HG03280 (cell line): ENCODE measurements at regions not wholly inside any gene's neighbourhood (a gene's known extent, or its start where the extent isn't known, plus 50 kb on each side); places are given as distances from the start of the nearest gene placed in this dataset.

Experiments
- ATAC-seq: cut with Tn5 transposase; IDR thresholded peaks from one replicate; pipeline ENCODE4 v1.9.1; 2021; ENCODE audit warnings: mild to moderate bottlenecking, moderate library complexity; ENCODE audit not compliant: unreplicated experiment

DNA sequence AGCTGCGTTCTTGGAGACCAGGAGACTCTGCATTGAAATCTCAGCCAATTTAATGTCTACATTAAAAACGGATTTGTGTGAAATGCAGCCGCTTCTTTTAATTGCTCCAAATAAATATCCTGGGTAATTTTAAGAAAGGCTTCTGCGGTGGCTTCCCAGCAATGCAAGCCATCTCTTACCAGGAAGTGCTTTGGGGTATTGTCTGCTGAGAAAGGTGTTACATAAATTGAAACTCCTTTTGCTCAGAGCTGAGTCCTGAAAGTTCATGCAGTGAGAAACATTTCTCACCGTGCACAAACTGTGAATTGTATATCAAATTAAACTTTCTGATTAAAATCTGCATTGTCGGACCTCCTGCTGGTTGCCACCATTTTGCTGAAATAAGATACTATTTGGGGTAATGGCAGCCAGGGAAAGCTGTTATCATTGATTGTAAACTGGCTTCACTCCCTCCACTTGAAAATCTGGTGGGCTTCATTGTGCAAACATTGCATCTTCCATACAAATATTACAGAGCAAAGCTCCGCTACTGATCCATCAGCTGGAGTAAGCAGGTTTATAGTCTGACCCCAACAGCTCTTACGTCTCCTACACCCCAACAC lies 59.5 kb downstream of the ZIC5 start:
- ATAC-seq: no peak

DNA sequence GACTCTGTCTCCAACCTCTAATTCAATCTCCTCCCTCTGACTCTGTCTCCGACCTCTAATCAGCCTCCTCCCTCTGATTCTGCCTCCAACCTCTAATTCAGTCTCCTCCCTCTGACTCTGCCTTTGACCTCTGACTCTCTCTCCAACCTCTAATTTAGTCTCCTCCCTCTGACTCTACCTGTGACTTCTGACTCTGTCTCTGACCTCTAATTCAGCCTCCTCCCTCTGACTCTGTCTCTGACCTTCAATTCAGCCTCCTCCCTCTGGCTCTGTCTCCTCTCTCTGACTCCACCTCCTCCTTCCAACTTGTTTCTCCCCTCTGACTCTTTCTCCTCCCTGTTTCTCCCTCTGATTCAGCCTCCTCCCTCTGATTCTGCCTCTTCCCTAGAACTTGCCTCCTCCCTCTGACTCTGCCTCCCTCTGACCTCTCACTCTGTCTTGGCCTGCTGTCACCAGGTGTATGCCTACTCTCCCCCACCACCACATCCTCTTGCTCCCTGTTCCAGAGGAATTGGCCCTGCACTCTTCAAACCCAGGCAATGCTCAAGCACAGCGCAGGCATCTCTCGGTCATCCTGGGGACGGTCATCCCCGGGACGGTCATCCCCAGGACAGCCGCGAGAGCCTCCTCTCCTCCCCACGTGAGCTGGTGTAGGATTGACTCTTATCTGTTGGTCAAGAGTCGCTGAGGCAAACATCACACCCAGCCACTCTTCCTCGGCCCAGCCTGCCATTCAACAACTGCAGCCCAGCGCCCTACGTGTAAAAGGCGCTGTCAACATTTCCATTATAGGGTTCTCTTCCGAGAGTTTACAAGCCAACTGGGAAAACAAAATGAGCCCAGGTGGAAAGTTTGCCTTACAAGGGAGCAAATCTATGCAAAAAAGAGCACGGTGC lies 60.2 kb downstream of the ZIC5 start:
- no peak for ATAC-seq

DNA sequence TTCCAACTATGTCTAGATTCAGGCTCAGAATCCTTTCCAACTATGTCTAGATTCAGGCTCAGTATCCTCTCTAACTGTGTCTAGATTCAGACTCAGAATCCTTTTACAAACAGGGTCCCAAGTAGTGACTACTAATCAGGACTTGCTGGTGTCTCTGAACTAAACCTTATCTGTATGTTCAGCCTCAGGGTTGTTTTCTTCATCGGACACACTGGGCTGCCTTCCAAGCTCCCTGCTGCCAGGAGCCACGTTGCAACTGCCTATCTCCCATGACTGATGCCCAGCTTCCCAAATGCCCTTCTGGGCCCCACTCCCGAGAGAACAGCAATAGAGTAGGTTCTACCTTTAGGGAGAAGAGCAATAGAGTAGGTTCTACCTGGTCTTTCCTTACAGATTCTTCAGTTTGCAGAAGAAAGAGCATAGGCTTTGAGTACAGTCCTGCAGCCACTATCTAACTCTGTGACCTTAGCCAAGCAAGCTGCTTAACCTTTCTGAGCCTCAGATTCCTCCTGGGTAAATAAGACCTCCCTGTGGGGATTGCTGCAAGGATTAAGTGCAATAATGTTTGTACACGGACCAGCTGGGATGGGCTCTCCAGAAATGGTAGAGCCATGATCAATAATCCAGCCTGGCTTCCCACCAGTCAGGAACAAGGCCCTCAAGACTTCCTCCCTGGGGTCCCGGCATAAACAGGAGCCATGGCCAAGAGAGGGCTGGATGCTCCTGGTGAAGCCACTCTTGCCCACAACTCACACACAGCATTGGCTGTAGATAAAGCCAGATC lies 61.5 kb downstream of the ZIC5 start:
- ATAC-seq: no peak

DNA sequence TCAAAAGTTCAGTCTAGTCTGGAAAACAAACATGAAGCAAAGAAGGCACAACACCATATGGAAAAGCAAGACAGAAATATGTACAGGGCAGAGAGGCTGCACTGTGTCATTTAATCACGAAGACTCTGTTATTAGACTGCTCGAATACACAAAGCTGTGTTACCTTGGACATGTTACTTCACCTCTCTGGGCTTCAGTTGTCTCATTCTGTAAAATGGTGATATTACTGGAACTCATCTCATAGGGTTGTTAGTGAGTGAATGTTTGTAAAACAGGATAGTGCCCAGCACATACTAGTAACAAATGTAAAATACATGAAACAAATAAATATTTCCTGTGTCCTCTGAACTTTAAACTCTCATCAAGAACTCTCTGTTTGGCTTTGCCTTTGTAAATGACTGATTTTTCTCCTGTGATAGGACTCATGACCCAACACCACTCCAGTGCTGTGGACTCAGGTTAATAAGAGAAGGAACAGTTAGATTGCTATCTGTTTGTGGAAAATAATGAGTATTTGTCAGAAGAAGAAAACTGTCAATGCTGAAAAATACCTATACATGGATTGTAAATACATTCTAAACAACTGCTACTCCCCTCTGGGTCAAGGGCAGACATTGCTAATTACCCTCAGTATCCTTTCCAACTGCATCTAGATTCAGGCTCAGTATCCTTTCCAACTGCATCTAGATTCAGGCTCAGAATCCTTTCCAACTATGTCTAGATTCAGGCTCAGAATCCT lies 62.3 kb downstream of the ZIC5 start:
- ATAC-seq: no peak

DNA sequence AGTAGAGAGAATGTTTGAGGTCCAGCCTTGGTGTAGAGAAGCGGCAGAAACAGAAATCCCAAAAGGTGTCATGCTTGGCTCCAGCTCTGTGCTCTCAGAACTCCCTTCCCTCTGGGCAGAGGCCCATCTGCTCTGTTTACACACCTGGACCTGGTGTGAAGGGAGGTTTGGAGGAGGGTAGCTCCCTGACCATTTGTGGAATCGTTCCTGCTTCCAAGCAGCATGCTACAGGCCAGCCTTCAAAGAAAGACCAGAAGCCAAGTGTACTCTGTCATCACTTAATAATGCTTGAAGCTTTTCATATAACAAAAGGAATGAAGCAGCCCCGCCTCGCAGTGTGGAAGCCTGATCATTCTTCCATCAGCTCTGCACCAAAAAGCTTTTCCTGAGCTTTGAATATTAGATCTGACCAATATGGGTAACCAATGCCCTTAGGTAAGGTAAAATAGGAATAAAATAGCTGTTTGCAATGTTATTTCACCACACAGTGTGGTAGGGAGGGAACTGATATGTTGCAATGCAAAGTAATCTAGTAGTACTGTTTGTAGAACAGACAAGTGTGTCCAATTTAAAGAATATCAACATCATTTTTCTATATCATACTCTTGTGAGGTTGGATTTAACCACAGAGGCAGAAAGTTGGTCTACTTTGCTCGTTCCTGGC lies 63.3 kb downstream of the ZIC5 start:
- no peak for ATAC-seq

DNA sequence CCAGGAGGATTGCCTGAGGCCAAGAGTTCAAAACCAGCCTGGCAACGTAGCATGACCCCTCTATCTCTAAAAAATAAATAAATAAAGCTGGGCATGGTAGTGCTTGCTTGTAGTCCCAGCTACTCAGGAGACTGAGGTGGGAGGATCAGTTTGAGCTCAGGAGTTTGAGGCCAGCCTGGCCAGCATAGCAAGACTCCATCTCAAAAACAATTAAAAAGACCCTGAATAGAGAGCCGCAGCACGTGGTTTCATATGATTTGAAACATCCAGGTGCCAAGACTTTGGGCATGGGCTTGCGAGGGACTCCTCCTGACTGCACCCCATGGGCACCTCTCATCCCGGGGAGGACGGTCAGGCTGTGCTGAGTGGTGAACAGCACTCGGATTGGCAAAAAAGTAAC lies 63.9 kb downstream of the ZIC5 start:
- ATAC-seq: no peak

DNA sequence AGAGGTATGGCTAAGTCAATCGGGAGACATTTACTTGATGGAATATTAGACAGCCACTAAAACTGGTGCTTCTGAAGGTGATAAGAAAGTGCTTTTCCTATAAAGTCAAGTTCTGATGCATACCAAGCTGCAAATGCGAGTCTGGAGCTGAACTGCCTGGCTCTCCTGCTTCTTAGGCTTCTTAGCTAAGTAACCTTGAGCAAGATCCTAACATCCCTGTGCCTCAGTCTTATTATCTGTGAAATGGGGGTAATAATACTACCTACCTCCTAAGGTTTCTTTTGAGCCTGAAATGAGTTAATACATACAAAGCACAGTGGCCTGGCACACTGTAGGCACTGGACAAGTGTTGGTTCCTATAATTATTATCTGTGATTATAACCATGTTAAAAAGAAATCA lies 64.5 kb downstream of the ZIC5 start:
- no peak for ATAC-seq

DNA sequence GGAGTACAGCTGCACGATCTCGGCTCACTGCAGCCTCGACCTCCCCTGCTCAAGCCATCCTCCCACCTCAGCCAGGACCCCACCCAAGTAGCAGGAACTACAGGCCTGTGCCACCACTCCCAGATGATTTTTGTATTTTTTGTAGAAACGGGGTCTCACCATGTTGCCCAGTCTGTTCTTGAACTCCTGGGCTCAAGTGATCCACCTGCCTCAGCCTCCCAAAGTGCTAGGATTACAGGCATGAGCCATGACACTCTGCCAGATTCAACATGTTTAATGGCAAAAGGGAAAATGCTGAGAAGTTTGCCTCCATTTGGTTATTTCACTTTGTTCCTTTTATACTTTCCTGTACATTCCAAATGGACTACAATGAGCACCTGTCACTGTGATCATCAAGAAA lies 65.8 kb downstream of the ZIC5 start:
- no peak for ATAC-seq

DNA sequence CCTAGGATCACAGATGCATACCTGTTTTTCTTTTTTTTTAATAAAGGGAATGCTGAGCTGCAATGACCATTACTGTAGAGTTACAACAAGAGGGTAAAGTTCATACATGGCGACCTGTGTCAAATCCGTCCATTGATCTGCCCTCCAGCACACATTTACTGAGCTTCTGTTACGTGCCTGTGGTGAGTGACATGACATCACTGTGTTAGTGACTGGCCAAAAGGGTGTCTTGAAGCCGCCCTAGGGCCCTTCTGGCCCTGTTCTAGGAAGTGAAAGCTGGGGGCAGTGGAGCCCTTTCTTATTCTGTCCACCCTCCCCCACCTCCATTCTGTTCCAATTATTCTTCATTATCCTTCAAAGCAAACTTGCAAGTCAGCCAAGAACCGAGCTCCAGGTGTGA lies 66.3 kb downstream of the ZIC5 start:
- ATAC-seq: no peak

DNA sequence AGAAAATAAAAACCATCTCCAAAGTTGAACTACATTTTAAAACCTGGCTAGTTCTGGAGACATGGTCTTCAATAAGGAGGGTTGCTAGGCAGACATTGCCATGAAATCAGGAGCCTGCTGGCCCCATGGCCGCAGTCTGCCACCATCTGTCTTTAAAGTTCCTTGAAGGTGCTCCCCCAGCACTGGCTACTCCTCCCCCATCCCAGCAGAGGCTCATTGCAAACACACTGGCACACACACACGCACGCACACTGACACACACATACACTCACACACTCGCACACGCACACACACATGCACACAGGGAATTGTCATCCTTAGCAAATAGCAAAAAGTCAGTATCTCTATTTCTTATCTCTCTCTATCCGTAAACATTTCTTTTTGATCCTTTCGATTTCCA lies 68.4 kb downstream of the ZIC5 start:
- no peak for ATAC-seq

DNA sequence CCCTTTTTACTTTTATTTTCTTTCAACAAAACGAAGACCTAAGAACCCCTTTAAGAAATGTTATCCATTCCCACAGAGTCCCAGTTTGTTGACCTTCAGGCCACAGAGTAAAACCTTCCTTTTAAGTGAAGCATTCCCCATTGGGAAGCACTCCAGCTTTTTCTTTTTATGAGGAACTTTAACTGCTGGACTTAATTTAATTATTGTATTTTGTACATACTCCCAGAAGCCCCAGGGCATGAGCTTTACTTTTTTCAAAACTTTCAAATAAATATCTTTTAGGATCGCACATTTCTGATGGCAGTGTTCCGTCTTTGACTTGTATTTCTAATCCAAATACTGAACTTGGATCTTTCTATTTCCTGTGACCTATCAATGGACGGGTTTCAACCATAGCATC lies 68.9 kb downstream of the ZIC5 start:
- no peak for ATAC-seq

DNA sequence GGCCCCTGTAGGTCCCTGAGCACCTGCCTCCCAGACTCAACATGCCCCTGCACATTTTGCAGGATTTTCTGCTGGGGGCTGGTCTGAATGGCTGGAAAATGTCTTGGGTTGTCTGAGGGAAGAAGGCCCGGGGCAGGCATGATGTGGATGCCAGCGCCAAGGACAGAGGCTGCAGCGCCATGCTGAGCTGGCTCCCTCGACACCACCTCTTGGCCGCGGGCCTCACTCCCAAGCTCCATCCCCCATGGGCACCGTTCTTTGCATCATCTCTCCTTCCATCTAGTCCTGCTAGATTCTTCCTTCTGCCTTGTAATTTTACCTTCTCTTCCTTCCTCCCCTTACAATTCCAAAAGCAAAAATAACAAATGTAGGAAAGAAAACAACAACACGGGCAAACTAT lies 70.6 kb downstream of the ZIC5 start:
- ATAC-seq: no peak

DNA sequence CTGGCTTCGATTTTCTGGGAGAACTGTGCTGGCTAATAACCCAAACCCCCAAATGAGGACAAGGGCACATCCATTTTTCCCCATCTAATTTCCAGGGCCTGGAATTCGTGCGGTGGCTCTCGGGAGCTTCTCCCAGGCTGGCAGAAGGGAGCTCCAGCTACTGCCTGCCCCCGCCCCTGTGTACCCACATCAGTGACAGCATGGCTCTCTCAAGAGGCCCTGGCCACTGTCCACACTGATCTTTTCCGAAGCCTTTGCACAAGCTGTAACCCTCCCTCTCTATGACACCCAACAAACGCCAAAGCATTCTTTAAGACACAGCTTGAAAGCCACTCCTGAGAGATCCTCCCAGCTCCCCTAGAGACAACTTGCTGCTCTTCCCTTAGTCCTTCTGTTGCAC lies 73.1 kb downstream of the ZIC5 start:
- no peak for ATAC-seq

DNA sequence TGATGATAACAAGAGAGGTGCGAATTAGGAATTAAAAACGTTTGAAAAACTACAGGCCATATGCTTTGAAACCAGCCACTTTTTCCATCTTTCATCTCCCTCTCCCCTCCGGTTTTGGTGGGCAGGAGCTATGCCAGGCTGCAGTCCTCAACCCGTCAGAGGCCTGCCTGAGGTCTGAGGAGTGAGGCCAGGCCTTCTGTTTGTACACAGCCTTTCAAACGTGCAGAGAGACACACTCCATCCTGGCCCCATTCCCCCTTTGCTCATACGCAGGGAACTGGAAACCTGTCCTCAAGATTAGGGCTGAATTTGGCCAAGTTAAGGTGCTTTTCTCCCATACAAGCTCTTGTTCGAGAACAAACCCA lies 74.5 kb downstream of the ZIC5 start:
- no peak for ATAC-seq

DNA sequence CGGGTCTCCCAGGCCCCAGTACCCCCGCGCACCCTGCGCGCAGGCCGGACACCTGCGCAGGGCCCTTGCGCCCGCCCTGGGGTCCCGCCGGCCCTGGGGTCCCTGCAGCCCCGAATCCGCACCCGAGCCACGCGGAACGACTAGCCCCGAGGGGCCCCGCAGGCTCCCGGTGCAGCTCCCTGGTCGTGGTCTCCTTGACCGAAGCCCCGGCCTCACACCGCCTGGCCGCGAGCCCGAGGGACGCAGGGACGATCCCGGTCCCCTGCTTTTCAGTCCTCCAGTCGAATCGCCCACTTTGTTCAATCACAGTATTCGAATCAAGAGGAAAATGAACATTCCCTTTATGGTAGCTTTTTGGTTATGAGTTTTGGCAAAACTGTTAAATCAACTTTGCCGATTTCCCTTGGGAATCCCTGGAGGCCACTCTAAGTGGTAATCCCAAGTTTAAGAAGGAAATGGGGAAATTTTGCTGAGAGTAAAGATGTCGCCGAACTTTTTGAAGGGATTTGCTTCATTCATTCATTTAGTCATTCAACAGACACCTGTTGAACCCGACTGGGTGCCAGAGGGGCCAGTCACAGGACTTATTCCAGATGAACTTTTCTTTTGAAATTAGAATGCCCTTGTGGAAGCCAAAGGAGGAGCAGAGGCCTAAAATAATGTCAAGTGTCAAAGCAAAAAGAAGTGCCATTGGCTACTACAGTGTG lies 75.0 kb downstream of the ZIC5 start:
- ATAC-seq: no peak

DNA sequence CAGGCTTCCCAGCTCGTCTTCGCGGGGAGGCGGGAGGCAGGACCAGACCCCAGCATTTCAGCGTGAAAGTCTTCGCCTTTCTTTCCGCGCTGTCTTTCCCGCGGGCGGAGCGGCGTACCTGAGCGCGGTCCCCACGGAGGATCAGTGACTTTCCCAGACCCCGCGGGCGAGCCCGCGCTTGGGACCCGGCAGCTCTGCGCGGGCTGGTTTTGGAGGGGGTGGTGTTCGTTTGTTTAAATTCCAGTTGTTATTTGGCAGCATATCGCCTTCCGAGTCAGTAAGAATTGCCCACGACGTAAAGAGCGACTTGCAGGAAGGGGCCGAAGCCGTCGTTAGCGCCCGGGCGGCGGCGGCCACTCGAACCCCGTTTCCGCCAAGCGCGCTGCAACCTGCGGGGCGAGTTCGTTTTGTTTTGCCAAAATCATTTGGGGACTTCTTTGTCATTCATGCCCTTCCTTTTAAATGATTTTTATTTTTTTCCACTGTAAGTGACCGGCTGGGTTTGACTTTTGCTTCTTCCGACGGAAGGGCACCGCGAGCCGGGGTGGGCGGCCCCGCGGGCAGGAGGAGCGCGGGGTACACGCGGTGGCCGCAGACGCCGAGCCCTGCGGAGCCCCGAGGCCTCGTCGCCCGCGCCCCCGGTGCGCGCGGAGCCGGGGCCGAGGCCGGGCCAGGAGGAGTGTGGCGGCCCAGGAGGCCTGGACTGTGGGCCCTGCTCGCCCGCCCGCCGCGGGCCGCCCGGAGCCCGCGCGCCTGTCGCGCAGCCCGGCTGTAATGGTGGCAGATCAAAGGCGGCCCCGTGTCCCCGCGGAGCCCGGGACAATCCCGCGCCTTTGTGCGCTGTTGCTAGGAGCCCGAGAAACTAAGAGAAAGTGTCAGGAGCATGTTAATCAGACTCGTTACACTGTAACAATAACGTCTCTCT lies 75.9 kb downstream of the ZIC5 start:
- ATAC-seq: no peak

DNA sequence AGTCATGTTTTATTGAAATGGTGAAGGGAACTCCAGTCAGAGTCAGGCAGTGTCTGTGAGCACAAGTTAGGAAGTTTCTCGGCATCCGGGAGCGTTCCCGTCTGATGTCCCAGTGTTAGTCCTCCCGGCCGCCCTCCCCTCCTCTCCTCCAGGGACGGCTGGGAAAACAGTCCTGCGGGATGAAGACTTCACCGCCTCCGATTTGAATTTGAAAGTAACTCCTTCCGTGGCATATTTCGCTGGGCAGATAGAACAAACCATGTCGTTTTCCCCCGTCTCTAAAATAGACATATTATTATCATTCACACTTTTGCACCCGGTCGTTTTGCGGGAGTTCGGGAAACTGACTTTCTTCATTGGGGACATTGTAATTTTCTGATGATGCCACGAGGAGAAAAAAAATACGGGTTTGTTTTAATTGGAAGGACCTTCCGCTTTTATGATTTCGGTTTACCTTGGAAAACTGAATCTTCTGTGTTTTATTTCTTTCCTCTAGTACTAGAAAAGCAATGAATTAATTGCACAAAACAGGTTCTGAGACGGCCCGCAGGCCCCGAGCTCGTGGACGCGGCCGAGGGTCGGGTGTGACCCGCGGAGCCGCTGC lies 76.6 kb downstream of the ZIC5 start:
- ATAC-seq: no peak

DNA sequence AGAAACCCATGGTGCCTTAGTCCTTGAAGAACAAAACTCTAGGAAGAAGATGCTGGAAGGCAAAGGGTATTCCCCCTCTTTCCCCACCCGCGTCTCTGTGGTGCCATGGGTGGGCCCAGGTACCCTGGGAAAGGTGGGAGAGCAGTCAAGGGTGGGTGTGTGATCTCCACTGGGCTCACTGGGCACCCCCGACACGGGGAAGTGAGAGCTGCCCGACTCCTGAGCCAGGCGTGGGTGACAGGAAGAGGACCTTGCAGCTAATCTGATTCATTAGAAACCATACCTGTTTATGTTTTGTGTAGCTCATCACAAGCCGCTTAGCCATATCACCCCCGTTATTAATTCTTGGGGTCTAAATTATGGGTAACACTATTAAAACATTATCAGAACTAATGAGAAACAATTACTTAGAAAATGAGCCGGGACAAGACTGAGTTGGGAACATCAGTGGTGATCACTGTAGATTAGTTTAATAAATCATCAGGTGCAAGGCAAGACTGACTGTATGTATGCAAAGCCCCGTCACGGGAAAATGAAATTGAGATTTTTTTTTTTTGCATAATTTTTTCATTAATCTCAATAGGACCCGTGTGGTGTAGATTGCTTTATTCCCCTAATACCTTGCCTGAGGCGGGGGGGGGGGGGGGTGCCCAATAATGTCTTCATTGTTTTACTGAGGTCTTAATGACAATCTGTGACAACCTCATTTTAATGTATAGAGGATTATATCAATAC lies 77.3 kb downstream of the ZIC5 start:
- no peak for ATAC-seq
